ENCODE measurements at regions not wholly inside any gene's neighbourhood (a gene's known extent, or its start where the extent isn't known, plus 50 kb on each side); places are given as distances from the start of the nearest gene placed in this dataset.

GRCh38 chr10:107264742-107265141 is 100.2 kb upstream of the SORCS1 start:
- TF ChIP-seq CTCF (IDR thresholded peaks at IDR 0.05): no peak
- no peak for TF ChIP-seq POLR2AphosphoS5 (IDR thresholded peaks at IDR 0.05)
- TF ChIP-seq POLR2A (IDR thresholded peaks at IDR 0.05; ENCODE audit: low read depth): no peak
